IMR-90 (cell line): ENCODE measurements at regions not wholly inside any gene's neighbourhood (a gene's known extent, or its start where the extent isn't known, plus 50 kb on each side); places are given as distances from the start of the nearest gene placed in this dataset.

Experiments
- ATAC-seq: fragments of 200-7000 bp; cut with Tn5 transposase; 2 replicates; pipeline ENCODE4 v1.9.1; 2020; ENCODE audit warnings: low read depth, mild to moderate bottlenecking, moderate library complexity
- BruUV-seq: library from RNA; stranded (reverse); fragments of 400-500 nt; replicated peaks from 2 replicates; lab custom pipeline; 2021; lab: Mats Ljungman, UMichigan
- CTCF ChIA-PET: fragments of 300-600 bp; formaldehyde crosslinking; extraction: SDS; loops from one replicate; lab custom pipeline; 2021; ENCODE audit warnings: antibody characterized with exemption; lab: Yijun Ruan, JAX
- POLR2A ChIA-PET: fragments of 300-600 bp; sonication (Branson Sonifier 250); formaldehyde crosslinking; loops from one replicate; lab custom pipeline; 2022; ENCODE audit warnings: antibody characterized with exemption; ENCODE audit not compliant: unreplicated experiment; lab: Charles Lee
- DNase-seq: peaks from one replicate; pipeline ENCODE4 v3.0.0; 2013
- H2AFZ ChIP-seq: replicated peaks from 2 replicates; pipeline ENCODE3; 2013; ENCODE audit warnings: low read length, mild to moderate bottlenecking; ENCODE audit not compliant: poor library complexity
- H2AK5ac ChIP-seq: 2 replicates; pipeline ENCODE4 v1.6.1; 2013; ENCODE audit warnings: low read depth, low read length, inconsistent platforms
- H2AK9ac ChIP-seq: replicated peaks from 2 replicates; pipeline ENCODE3; 2013; ENCODE audit warnings: mild to moderate bottlenecking, low read depth, low read length, moderate library complexity; ENCODE audit not compliant: poor library complexity
- H2BK120ac ChIP-seq: 2 replicates; pipeline ENCODE4 v1.6.1; 2013; ENCODE audit warnings: low read depth, low read length, inconsistent platforms
- H2BK15ac ChIP-seq: 3 replicates; pipeline ENCODE4 v1.6.1; 2013; ENCODE audit warnings: low read depth, low read length, inconsistent platforms
- H2BK20ac ChIP-seq: 2 replicates; pipeline ENCODE4 v1.6.1; 2013; ENCODE audit warnings: low read depth, mild to moderate bottlenecking, inconsistent platforms, low read length, moderate library complexity
- H2BK5ac ChIP-seq: 2 replicates; pipeline ENCODE4 v1.6.1; 2013; ENCODE audit warnings: mild to moderate bottlenecking, low read depth, low read length, inconsistent platforms; ENCODE audit not compliant: poor library complexity, severe bottlenecking
- H3K14ac ChIP-seq: replicated peaks from 2 replicates; pipeline ENCODE4 v1.6.1; 2013; ENCODE audit warnings: low read depth, low read length, inconsistent platforms
- H3K18ac ChIP-seq: 2 replicates; pipeline ENCODE4 v1.6.1; 2013; ENCODE audit warnings: low read depth, low read length, control low read depth
- H3K23ac ChIP-seq: 2 replicates; pipeline ENCODE4 v1.6.1; 2013; ENCODE audit warnings: low read depth, low read length, inconsistent platforms
- H3K27ac ChIP-seq: 2 replicates; pipeline ENCODE4 v1.5.1; 2013; ENCODE audit warnings: mild to moderate bottlenecking, control low read depth, low read length; ENCODE audit not compliant: insufficient read depth
- H3K27me3 ChIP-seq: 2 replicates; pipeline ENCODE4 v1.6.1; 2013; ENCODE audit warnings: low read length; ENCODE audit not compliant: control insufficient read depth, insufficient read depth
- H3K36me3 ChIP-seq: 2 replicates; pipeline ENCODE4 v1.6.1; 2013; ENCODE audit warnings: low read length, mixed read lengths; ENCODE audit not compliant: control insufficient read depth, insufficient read depth
- H3K4ac ChIP-seq: 2 replicates; pipeline ENCODE4 v1.6.1; 2013; ENCODE audit warnings: low read depth, low read length, inconsistent platforms
- H3K4me1 ChIP-seq: 2 replicates; pipeline ENCODE4 v1.6.1; 2013; ENCODE audit warnings: low read length, mixed read lengths; ENCODE audit not compliant: control insufficient read depth, insufficient read depth
- H3K4me2 ChIP-seq: 2 replicates; pipeline ENCODE4 v1.6.1; 2013; ENCODE audit warnings: low read depth, mild to moderate bottlenecking, control low read depth, low read length, moderate library complexity
- H3K4me3 ChIP-seq: 2 replicates; pipeline ENCODE4 v1.5.1; 2013; ENCODE audit warnings: low read depth, mild to moderate bottlenecking, control low read depth, low read length, moderate library complexity; ENCODE audit not compliant: insufficient read depth
- H3K56ac ChIP-seq: 2 replicates; pipeline ENCODE4 v1.6.1; 2013; ENCODE audit warnings: low read length, inconsistent platforms; ENCODE audit not compliant: insufficient read depth; ENCODE audit errors: extremely low read depth
- H3K79me1 ChIP-seq, 2 experiments: 2 replicates each; pipeline ENCODE4 v1.6.1; 2013; ENCODE audit warnings: low read length in 2 of 2, inconsistent platforms in 1 of 2, low read depth in 1 of 2
- H3K9ac ChIP-seq: 2 replicates; pipeline ENCODE4 v1.6.1; 2013; ENCODE audit warnings: low read depth, low read length, control low read depth
- H3K9me1 ChIP-seq: 2 replicates; pipeline ENCODE4 v1.6.1; 2013; ENCODE audit warnings: low read length, inconsistent platforms; ENCODE audit not compliant: insufficient read depth
- H3K9me3 ChIP-seq: 2 replicates; pipeline ENCODE4 v1.6.1; 2013; ENCODE audit warnings: low read length; ENCODE audit not compliant: control insufficient read depth, insufficient read depth
- H4K20me1 ChIP-seq: 2 replicates; pipeline ENCODE4 v1.6.1; 2013; ENCODE audit warnings: low read length, inconsistent platforms; ENCODE audit not compliant: insufficient read depth
- H4K5ac ChIP-seq: 2 replicates; pipeline ENCODE4 v1.6.1; 2013; ENCODE audit warnings: mild to moderate bottlenecking, low read depth, low read length, control low read depth
- H4K8ac ChIP-seq, 2 experiments: 2 replicates each; pipeline ENCODE4 v1.6.1; 2013; ENCODE audit warnings: low read depth in 2 of 2, low read length in 2 of 2, control low read depth in 1 of 2, inconsistent platforms in 1 of 2
- H4K91ac ChIP-seq: 2 replicates; pipeline ENCODE4 v1.6.1; 2013; ENCODE audit warnings: low read depth, low read length, inconsistent platforms; ENCODE audit not compliant: insufficient read depth
- MAFK ChIP-seq: IDR thresholded peaks from 2 replicates; pipeline ENCODE4 v1.6.1; 2012; ENCODE audit warnings: low read depth, low read length, improper control_type of control experiment
- NFE2L2 ChIP-seq: fragments of 150-350 bp; IDR thresholded peaks from 2 replicates; pipeline ENCODE4 v1.6.1; 2016; ENCODE audit warnings: low read depth, mild to moderate bottlenecking, low read length
- POLR2A ChIP-seq: IDR thresholded peaks from 2 replicates; pipeline ENCODE4 v1.6.1; 2012; ENCODE audit warnings: mild to moderate bottlenecking, low read depth, low read length
- RCOR1 ChIP-seq: IDR thresholded peaks from 2 replicates; pipeline ENCODE4 v1.6.1; 2012; ENCODE audit warnings: mild to moderate bottlenecking, low read length, improper control_type of control experiment; ENCODE audit not compliant: insufficient replicate concordance
- dilution Hi-C: fragments of 300-500 bp; cut with HindIII; formaldehyde crosslinking; loops from one replicate; pipeline ENCODE4 v1.14.3; 2018; ENCODE audit warnings: low sequenced_read_pairs; ENCODE audit not compliant: unreplicated experiment
- in situ Hi-C: fragments of 300-500 bp; cut with MboI; formaldehyde crosslinking; loops from 3 replicates; pipeline ENCODE4 v1.14.3; 2019; ENCODE audit warnings: low sequenced_read_pairs, inconsistent platforms, mixed read lengths
- intact Hi-C: fragments of 100-400 bp; cut with micrococcal nuclease; formaldehyde crosslinking; loops from 2 replicates; pipeline ENCODE4 v1.10.0; 2022

DNA sequence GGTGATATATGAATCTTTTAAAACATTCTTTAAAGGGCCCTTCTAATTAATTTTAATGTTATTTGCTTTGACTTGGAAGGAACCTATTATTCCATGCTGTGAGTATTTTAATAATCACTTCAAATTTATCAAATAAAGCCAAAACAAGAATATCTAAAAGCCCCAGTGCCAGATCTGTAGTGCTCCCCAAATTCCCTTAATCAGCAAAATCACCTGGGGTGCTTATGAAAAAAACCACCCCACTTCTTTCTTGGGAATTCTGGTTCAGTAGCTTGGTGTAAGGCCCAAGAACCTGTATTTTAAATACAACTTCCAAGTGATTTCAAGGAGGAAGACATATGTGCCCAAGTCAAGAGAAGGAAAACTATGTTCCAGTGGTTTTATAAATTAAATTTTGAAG, 202.4 kb upstream of the OSR1 start:
- no peaks in the 10 kb centered on the region for H4K20me1 ChIP-seq
- no peak overlapping the region for H3K9ac ChIP-seq
- H3K27ac ChIP-seq: no peak overlapping the region
- H2AK5ac ChIP-seq: no peak overlapping the region
- no peaks in the 10 kb centered on the region for H3K36me3 ChIP-seq
- no peak overlapping the region for H3K4me3 ChIP-seq
- H3K14ac ChIP-seq: no peak overlapping the region
- H3K27me3 ChIP-seq: peaks cover 26% of the 10 kb centered on the region
- H3K9me3 ChIP-seq: no peaks in the 10 kb centered on the region
- peak; percentile 92 for TF ChIP-seq MAFK
- no peak for TF ChIP-seq NFE2L2
- TF ChIP-seq RCOR1: no peak
- TF ChIP-seq POLR2A: no peak
- H2AFZ ChIP-seq: no peak overlapping the region
- ChIA-PET CTCF (no interaction called here), POLR2A (no interaction called here)
- H2BK20ac ChIP-seq: no peak overlapping the region
- dilution Hi-C loops (no loop called here), intact Hi-C loops (no loop called here), in situ Hi-C loops (no loop called here)
- H4K91ac ChIP-seq: no peak overlapping the region
- no peaks in the 10 kb centered on the region for H3K9me1 ChIP-seq
- BruUV-seq: no TSS peak
- H3K79me1 ChIP-seq: no peaks in the 10 kb centered on the region
- no peak for ATAC-seq
- no peak overlapping the region for H4K5ac ChIP-seq
- no peak overlapping the region for H4K8ac ChIP-seq
- H3K56ac ChIP-seq: no peak overlapping the region
- H3K4ac ChIP-seq: no peak overlapping the region
- no peaks in the 10 kb centered on the region for H3K4me1 ChIP-seq
- no peak overlapping the region for H2AK9ac ChIP-seq
- no peak overlapping the region for H2BK120ac ChIP-seq
- DNase-seq: no peak
- no peak overlapping the region for H3K23ac ChIP-seq
- H3K18ac ChIP-seq: no peak overlapping the region
- no peak overlapping the region for H2BK15ac ChIP-seq
- no peak overlapping the region for H2BK5ac ChIP-seq
- H3K4me2 ChIP-seq: no peak overlapping the region
